HG02571 (cell line): ENCODE measurements at regions not wholly inside any gene's neighbourhood (a gene's known extent, or its start where the extent isn't known, plus 50 kb on each side); places are given as distances from the start of the nearest gene placed in this dataset.

ENCODE experiments used
- ATAC-seq: cut with Tn5 transposase; IDR thresholded peaks from one replicate; pipeline ENCODE4 v1.9.1; 2021; ENCODE audit warnings: mild to moderate bottlenecking, moderate library complexity; ENCODE audit not compliant: unreplicated experiment

DNA sequence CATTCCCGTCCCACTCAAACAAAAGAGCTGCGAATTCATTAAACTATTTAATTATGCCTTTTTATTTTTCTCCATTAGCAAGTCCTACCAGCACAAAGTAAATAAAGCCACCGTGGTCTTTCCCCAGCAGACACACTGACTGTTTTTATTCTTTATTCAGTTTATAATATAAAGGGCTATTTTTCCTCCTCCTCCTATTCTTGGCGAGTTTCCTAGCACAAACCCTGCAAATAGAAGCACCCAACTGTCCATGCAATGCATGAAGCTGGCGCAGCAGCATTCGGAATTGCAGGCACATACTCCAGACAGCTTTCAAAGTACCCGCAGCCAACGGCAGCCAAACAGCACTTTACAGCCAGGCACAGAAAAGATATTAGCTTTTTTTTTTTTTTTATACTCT lies 583.4 kb upstream of the PSMD7 start:
- no peak for ATAC-seq

DNA sequence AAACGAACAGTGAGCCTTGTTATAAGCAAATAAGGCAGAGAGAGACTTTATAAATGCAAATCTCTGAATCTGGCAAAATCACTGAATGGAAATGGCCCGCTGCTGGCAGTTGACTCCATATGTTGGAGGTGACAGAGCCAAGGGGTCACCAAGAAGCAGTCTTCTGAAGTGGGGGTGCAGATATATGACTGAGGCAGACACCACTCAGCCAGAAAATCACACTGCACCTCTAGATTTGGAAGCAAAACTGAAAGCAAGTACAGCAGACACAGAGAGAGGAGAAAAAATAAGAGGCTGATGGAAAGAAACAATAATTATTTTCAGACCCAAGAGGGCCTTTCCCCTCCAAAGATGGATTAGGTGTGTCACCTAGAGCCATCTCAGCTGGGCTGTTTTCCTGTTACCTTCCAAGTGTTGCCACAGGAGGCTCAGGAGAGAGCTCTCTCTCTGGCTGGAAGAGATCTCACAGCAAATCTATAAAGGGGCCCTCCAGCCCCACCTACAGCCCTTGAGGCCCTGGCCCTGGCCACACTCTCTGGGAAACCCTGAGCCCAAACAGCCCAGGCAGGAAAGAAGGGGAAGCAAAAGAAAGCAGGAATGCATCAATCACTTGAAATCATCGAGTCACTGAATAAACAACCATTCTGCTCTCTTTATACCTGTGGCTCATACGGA lies 585.1 kb upstream of the PSMD7 start:
- no peak for ATAC-seq

DNA sequence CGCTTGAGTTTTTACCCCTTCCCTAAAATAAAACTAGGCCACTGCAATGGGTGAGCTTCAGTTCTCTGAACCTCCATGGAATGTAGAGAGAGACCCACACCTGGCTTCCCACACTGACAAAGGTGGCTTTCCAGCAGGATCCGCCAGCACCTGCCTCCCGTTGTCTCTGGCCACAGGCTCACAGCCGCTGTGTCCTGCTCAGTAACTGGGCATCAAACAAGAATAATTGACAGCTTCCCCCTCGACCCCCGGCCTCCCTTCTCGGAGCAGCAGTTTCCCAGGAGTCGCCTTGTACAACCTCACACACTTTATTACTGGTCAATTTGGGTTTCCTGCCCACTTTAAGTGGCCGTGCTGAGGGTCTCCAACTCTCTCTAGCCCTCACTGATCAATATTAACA lies 586.1 kb upstream of the PSMD7 start:
- ATAC-seq, result no peak

- ATAC-seq, result no peak
These were observed 588.8 kb upstream of the PSMD7 start for GRCh38 chr16:73707863-73708262.

DNA sequence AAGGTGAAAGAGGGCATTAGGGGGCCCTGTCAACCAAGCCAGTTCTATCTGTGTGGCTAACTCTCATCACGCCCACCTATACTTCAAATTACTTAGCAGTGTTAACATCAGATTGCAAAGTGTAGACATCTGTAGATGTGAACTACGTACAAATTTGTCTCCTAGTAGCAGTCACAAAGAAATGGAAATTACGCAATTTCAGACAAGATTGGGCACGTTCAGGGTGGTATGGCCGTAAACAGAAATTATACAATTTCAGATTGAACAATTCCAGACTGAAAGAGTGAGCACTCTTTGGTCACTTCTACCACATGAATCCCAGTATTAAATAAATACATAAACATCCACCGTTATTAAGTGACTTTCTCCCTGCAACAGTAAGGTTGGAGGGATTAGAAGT lies 592.7 kb upstream of the PSMD7 start:
- ATAC-seq, result no peak

- no peak for ATAC-seq
These were observed 599.3 kb upstream of the PSMD7 start for GRCh38 chr16:73697336-73697735.

DNA sequence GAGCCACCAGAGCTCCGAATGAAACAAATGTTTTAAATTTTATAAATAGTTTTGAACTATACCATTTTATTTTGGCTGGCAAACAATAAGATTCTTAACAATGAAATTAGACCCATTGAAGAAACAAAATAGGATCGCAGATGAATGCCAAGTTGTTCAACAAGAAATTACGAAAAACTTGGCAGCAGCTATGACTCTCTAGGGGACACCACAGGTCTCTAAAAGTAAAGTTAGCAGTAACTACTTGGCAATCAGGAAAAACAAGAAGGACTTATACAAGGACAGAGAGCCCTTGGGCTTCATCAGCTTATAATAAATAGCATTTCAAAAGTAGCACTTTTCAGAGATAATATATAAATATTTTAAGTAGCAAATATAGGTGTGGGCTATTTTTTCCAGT lies 603.8 kb upstream of the PSMD7 start:
- ATAC-seq, result no peak

DNA sequence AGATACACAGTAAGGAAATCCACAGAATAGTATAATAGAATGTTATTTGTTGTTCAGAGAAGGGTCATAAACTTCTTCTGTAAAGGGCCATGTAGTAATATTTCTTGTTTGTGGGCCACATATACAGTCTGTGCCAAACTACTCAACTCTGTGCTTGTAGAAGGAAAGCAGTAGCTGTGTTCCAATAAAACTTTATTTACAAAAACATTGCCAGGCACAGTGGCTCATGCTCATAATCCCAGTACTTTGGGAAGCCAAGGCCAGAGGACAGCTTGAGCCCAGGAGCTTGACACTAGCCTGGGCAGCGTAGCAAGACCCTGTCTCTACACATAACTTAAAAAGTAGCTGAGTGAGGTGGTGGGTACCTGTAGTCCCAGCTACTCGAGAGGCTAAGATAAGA lies 612.8 kb upstream of the PSMD7 start:
- ATAC-seq, result no peak

DNA sequence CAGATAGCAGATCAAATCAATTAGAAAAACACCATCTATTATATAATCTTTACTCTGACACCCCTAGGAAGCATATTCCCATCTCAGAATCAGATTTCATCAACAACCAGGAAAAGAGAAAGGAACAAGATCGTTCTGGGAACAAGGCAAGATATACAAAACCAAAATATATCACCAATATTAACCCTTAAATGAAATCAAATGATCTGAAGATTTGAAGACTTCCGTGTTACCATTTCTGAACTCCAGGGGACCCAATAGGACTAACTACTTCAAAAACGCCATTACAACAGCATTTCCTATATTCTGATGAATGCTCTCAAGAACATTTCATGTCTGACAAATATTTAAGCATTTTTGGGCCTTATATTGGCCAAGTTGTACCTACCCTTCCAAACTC lies 624.2 kb upstream of the ZFHX3 start:
- no peak for ATAC-seq

GRCh38 chr16:73670836-73671820 lies 623.2 kb upstream of the ZFHX3 start:
- no peak for ATAC-seq

DNA sequence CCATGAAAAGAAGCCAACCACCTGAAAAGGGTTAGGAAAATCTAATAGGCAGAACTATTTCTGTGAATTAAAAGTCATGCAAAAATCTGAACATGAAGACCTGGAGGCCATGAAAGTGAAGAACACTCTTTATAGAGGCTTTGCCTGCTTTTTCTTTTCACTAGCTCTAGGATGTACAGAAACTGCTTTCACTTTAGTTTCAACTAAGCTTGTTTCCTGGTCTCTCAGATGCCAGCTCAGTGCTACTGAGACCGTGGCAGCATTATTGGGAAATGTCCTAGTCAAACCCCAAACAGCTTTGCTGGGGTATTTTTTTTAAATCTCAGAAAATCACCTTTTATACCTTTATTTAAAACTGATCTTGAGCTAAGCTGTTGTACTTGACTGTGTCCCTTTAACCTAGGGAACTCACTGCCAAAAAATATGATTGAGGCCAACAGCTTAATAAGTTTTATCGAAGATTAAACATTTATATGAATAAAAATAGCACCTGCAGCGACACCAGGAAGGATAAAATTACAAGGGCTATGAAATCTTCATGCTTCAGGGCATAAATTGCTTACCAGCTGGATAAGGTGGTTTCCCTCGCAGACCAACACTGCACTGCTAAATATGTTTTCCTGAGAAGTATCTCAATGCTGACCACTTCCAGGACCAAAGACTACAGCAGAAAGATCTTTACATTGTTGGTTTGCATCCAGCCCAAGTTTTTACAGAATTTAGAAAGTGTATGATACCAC lies 621.8 kb upstream of the ZFHX3 start:
- ATAC-seq, result no peak

GRCh38 chr16:73663720-73664119 lies 615.8 kb upstream of the ZFHX3 start:
- no peak for ATAC-seq

DNA sequence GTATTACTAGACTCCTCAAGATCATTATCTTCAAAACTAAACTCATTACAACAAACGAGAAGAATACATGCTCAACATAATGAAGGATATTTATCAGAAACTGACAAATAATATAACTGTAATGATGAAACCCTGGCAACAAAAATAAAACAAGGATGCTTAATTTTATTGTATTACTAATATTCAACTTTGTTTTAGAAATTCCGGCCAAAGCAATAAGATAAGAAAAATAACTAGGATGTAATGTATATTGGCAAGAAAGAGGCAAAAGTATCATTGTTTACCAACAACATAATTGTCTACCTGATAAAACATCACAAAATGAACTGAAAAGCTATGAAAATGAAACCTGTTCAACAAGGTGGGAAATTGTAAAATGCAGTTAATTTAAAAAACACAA lies 588.3 kb upstream of the ZFHX3 start:
- no peak for ATAC-seq

DNA sequence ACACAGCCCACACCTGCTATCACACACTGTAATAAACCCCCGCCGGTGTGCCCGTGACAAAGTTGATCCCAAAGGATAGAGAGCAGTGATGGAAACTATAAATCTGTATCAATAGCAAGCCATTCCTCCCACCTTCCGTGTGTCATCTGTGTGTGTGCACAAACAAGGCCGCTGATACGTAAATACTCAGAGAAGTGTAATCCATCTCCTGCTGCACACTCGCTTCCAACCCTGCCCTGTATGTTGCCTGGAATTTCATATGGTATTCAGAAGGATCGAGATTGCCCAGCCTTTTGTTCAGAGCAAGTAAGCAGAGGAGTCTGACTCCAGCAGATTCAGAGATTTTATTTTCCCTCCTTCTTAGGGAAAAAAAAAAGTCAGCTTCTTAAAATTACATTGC lies 581.1 kb upstream of the ZFHX3 start:
- ATAC-seq, result no peak

GRCh38 chr16:73617738-73618137 lies 569.8 kb upstream of the ZFHX3 start:
- ATAC-seq, result no peak

- no peak for ATAC-seq
These were observed 568.8 kb upstream of the ZFHX3 start for GRCh38 chr16:73616770-73617169.

GRCh38 chr16:73616166-73616753 lies 568.3 kb upstream of the ZFHX3 start:
- no peak for ATAC-seq

GRCh38 chr16:73615071-73615940 lies 567.4 kb upstream of the ZFHX3 start:
- no peak for ATAC-seq

DNA sequence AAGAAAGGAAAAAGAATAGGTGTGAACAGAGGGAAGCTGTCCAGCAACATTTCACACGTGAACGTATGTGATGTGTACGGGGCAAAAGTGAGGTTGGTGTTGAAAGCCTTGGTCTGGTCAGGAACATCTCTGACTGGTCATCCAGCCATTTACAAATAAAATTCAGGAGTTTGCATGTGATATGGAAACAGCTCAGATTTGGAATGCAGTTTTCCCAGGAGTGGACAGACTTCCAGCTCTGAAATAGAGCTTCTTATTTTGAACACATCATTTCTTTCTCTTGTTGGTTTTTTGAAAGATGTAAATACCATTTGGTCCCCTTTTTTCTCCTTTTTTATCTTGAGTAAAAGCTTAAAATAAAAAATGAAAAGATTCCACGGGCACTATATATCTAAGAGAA lies 566.2 kb upstream of the ZFHX3 start:
- ATAC-seq, result no peak

DNA sequence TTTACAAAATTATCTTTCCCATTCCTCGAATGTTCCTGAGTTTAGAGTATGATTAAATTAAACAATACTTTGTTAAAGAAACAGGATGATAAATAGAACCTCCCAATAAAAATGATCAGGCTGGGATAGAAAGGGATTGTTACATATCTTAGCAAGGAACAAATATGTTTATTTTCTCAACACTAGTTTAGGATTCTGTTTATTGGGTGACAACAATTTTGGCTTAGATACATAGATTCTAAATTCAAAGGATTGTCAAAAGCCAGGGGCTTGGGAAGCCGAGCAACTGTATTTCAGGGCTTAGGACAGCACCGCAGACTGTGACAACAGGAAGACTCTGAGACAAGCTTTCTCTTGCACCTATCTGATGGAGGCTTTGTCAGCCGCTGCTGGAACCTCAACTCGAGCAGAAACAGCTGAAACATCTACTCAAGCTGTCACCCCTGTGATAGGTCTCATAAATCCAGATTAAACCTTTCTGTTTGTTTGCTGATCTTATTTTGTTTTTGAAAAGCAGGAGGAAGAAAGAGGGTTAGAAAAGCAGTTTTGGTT lies 562.8 kb upstream of the ZFHX3 start:
- ATAC-seq, result no peak
